Ishikawa (cell line): ENCODE measurements at regions not wholly inside any gene's neighbourhood (a gene's known extent, or its start where the extent isn't known, plus 50 kb on each side); places are given as distances from the start of the nearest gene placed in this dataset.

ENCODE experiments used
- EP300 ChIP-seq: IDR thresholded peaks from 2 replicates; pipeline ENCODE4 v1.6.1; 2012; ENCODE audit warnings: borderline replicate concordance
- MAX ChIP-seq: IDR thresholded peaks from 2 replicates; pipeline ENCODE4 v1.6.1; 2012
- NFIC ChIP-seq: IDR thresholded peaks from 2 replicates; pipeline ENCODE4 v1.6.1; 2012
- RAD21 ChIP-seq: IDR thresholded peaks from 2 replicates; pipeline ENCODE4 v1.6.1; 2012; ENCODE audit warnings: low read depth
- REST ChIP-seq: IDR thresholded peaks from 2 replicates; pipeline ENCODE4 v1.6.1; 2012; ENCODE audit warnings: low read depth, mild to moderate bottlenecking
- TAF1 ChIP-seq: IDR thresholded peaks from 2 replicates; pipeline ENCODE4 v1.6.1; 2012; ENCODE audit warnings: low read depth, mild to moderate bottlenecking
- YY1 ChIP-seq: IDR thresholded peaks from 2 replicates; pipeline ENCODE4 v1.6.1; 2012; ENCODE audit warnings: low read depth
- TF ChIP-seq, protein P1 (sequence below): IDR thresholded peaks from 2 replicates; pipeline ENCODE4 v1.6.1; 2012

DNA sequence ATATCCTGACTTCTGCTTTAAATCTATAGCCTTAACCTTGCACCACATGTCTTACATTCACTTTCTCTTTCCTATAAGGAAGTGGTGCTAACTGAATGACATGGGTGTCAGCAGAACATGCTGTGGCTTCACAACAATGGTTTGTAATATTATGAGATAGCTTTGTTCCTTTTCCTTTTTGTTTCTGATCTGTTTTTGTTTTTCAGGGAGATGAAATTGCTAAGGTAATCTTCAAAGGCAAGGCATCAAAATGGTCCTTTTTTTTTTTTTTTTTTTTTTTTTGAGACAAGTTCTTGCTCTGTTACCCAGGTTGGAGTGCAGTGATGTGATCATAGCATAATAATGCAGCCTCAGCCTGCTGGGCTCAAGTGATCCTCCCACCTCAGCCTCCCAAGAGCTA is 53.6 kb upstream of the RANBP6 start:
- TF ChIP-seq YY1, result no peak
- no peak for TF ChIP-seq NFIC
- no peak for TF ChIP-seq EP300
- no peak for TF ChIP-seq REST
- TF ChIP-seq MAX, result no peak
- no peak for TF ChIP-seq RAD21
- no peak for TF ChIP-seq TAF1
- TF ChIP-seq, protein P1, sequence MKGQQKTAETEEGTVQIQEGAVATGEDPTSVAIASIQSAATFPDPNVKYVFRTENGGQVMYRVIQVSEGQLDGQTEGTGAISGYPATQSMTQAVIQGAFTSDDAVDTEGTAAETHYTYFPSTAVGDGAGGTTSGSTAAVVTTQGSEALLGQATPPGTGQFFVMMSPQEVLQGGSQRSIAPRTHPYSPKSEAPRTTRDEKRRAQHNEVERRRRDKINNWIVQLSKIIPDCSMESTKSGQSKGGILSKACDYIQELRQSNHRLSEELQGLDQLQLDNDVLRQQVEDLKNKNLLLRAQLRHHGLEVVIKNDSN, result no peak
